GM12878 (cell line): ENCODE measurements at regions not wholly inside any gene's neighbourhood (a gene's known extent, or its start where the extent isn't known, plus 50 kb on each side); places are given as distances from the start of the nearest gene placed in this dataset.

ENCODE experiments used
- ATAC-seq: fragments of 200-7000 bp; cut with Tn5 transposase; 3 replicates; pipeline ENCODE4 v1.9.1; 2020; ENCODE audit warnings: mild to moderate bottlenecking, moderate library complexity
- BruUV-seq: library from RNA; stranded (reverse); fragments of 400-500 nt; replicated peaks from 2 replicates; lab custom pipeline; 2021; lab: Mats Ljungman, UMichigan
- CTCF ChIA-PET: fragments of 300-600 bp; sonication (Branson Sonifier 250); formaldehyde crosslinking; extraction: SDS; loops from one replicate; lab custom pipeline; 2021; ENCODE audit warnings: inconsistent platforms; lab: Yijun Ruan, JAX
- POLR2A ChIA-PET: fragments of 350-600 bp; formaldehyde crosslinking; extraction: SDS; loops from one replicate; lab custom pipeline; 2021; ENCODE audit warnings: inconsistent platforms; lab: Charles Lee
- RAD21 ChIA-PET: fragments of 300-600 bp; sonication (Branson Sonifier 250); formaldehyde crosslinking; loops from one replicate; lab custom pipeline; 2023; ENCODE audit warnings: antibody characterized with exemption; ENCODE audit not compliant: unreplicated experiment; lab: Charles Lee
- SMC1A ChIA-PET: fragments of 300-600 bp; sonication (Branson Sonifier 250); formaldehyde crosslinking; loops from one replicate; lab custom pipeline; 2023; ENCODE audit not compliant: unreplicated experiment, uncharacterized antibody; lab: Charles Lee
- DNase-seq: peaks from one replicate; pipeline ENCODE4 v3.0.0-alpha.2; 2011; ENCODE audit warnings: low read depth, low spot score
- FAIRE-seq: peaks from 3 replicates; lab custom pipeline; 2011; peaks lifted over from hg19 to GRCh38; lab: Jason Lieb, UNC
- H2AFZ ChIP-seq: 2 replicates; pipeline ENCODE4 v1.6.0; 2011; ENCODE audit warnings: low read depth, low read length, control low read depth; ENCODE audit not compliant: control insufficient read depth
- H3K27ac ChIP-seq: 2 replicates; pipeline ENCODE4 v1.5.1; 2011; ENCODE audit warnings: control low read depth; ENCODE audit not compliant: control insufficient read depth, insufficient read depth
- H3K27me3 ChIP-seq, 2 experiments: replicated peaks in 1 of 2; 2 replicates each; pipeline versions ENCODE4 v1.6.0 to v1.6.1; 2011; ENCODE audit warnings: low read length in 1 of 2; ENCODE audit not compliant: control insufficient read depth in 2 of 2, insufficient read depth in 2 of 2
- H3K36me3 ChIP-seq, 2 experiments: 2 replicates each; pipeline ENCODE4 v1.5.1; 2011; ENCODE audit warnings: low read length in 1 of 2; ENCODE audit not compliant: control insufficient read depth in 2 of 2, insufficient read depth in 2 of 2
- H3K4me1 ChIP-seq: 2 replicates; pipeline ENCODE4 v1.6.1; 2011; ENCODE audit warnings: mild to moderate bottlenecking, low read length, moderate library complexity, mixed read lengths; ENCODE audit not compliant: control insufficient read depth, insufficient read depth
- H3K4me2 ChIP-seq: 2 replicates; pipeline ENCODE4 v1.6.0; 2011; ENCODE audit warnings: control low read depth; ENCODE audit not compliant: control insufficient read depth, insufficient read depth
- H3K4me3 ChIP-seq: fragments of 200-600 bp; sonication (generic); 2 replicates; pipeline ENCODE4 v1.5.1; 2016
- H3K79me2 ChIP-seq: 2 replicates; pipeline ENCODE4 v1.6.0; 2011; ENCODE audit warnings: low read length; ENCODE audit not compliant: control insufficient read depth, insufficient read depth
- H3K9ac ChIP-seq: 2 replicates; pipeline ENCODE4 v1.8.0; 2011; ENCODE audit warnings: low read length, control low read depth, mixed read lengths; ENCODE audit not compliant: control insufficient read depth, insufficient read depth
- H3K9me3 ChIP-seq: replicated peaks from 3 replicates; pipeline ENCODE4 v1.5.1; 2011; ENCODE audit warnings: mild to moderate bottlenecking, low read length; ENCODE audit not compliant: control insufficient read depth, insufficient read depth
- H4K20me1 ChIP-seq: 2 replicates; pipeline ENCODE4 v1.6.0; 2011; ENCODE audit not compliant: control insufficient read depth, insufficient read depth
- ATF2 ChIP-seq: IDR thresholded peaks from 2 replicates; pipeline ENCODE4 v1.6.1; 2012; ENCODE audit warnings: low read length, inconsistent platforms
- BRCA1 ChIP-seq: IDR thresholded peaks from 2 replicates; pipeline ENCODE4 v1.6.1; 2011; ENCODE audit warnings: low read depth, low read length, improper control_type of control experiment
- HDAC6 ChIP-seq: fragments of 200-600 bp; sonication (generic); IDR thresholded peaks from one replicate; pipeline ENCODE4 v1.8.0; 2017; ENCODE audit warnings: antibody characterized with exemption; ENCODE audit not compliant: unreplicated experiment
- HSF1 ChIP-seq: fragments of 150-350 bp; IDR thresholded peaks from 2 replicates; pipeline ENCODE4 v1.6.1; 2014; ENCODE audit warnings: mild to moderate bottlenecking, low read depth, low read length
- MXI1 ChIP-seq: fragments of 150-350 bp; IDR thresholded peaks from 2 replicates; pipeline ENCODE4 v1.6.1; 2011; ENCODE audit warnings: low read depth, mild to moderate bottlenecking, inconsistent platforms, low read length, improper control_type of control experiment
- MYB ChIP-seq: fragments of 150-350 bp; IDR thresholded peaks from 2 replicates; pipeline ENCODE4 v1.6.1; 2014; ENCODE audit warnings: mild to moderate bottlenecking, low read depth, low read length, borderline replicate concordance
- RBBP5 ChIP-seq: fragments of 200-600 bp; sonication (generic); conservative IDR thresholded peaks from 2 replicates; pipeline ENCODE4 v1.6.1; 2016
- STAT3 ChIP-seq: IDR thresholded peaks from 2 replicates; pipeline ENCODE4 v1.6.1; 2011; ENCODE audit warnings: low read depth, low read length, improper control_type of control experiment
- ZNF274 ChIP-seq: IDR thresholded peaks from one replicate; pipeline ENCODE4 v1.8.0; 2011; ENCODE audit not compliant: insufficient read length, insufficient read depth
- WGBS: methylation state at CpG from one replicate; pipeline ENCODE4 v1.1.6; 2016; ENCODE audit warnings: low lambda C conversion rate; ENCODE audit not compliant: insufficient replicate concordance, insufficient coverage; ENCODE audit errors: missing lambda C conversion rate; 5-methylcytosine and 5-hydroxymethylcytosine counted together
- in situ Hi-C: fragments of 300-500 bp; cut with MboI; formaldehyde crosslinking; loops from 9 replicates; pipeline ENCODE4 v1.14.3; 2018; ENCODE audit warnings: mixed read lengths
- intact Hi-C: fragments of 100-400 bp; cut with micrococcal nuclease; formaldehyde crosslinking; loops from one replicate; pipeline ENCODE4 v1.14.2; 2022; ENCODE audit not compliant: unreplicated experiment

- Histone ChIP-seq H3K36me3 (no peaks in the 10 kb centered on the region), H3K9me3 (no peaks in the 10 kb centered on the region), H3K4me3 (no peak overlapping the region)
- ChIA-PET POLR2A (no interaction called here), SMC1A (no interaction called here)
- no peak for ATAC-seq
- intact Hi-C loops: no loop called here
- DNase-seq: no peak
- TF ChIP-seq BRCA1 (no peak), ATF2 (no peak), HDAC6 (no peak), HSF1 (no peak), MYB (no peak), RBBP5 (no peak), MXI1 (no peak), ZNF274 (no peak), STAT3 (no peak)
- TF ChIP-seq, all 136 proteins: peak for 0
- Histone ChIP-seq H3K4me2 (no peak overlapping the region), H3K27me3 (no peaks in the 10 kb centered on the region), H3K4me1 (no peaks in the 10 kb centered on the region), H4K20me1 (no peaks in the 10 kb centered on the region), H2AFZ (no peak overlapping the region), H3K27ac (no peak overlapping the region), H3K9ac (no peak overlapping the region), H3K79me2 (no peaks in the 10 kb centered on the region)
- BruUV-seq: no TSS peak
- in situ Hi-C loops: no loop called here
- FAIRE-seq: no peak
- 17% methylated on average over 2 of the region's 2 CpGs for WGBS
- RAD21 ChIA-PET: interaction anchor here (0.7 kb wide), 1 partner anchor 687 kb away, joined by 3 read pairs; no protein-coding TSS in a partner anchor
- CTCF ChIA-PET: interaction anchor here (1.3 kb wide), 1 partner anchor 28 kb away, joined by 3 read pairs; no protein-coding TSS in a partner anchor
Measured at GRCh38 chr12:76270657-76271358, 77.4 kb downstream of the BBS10 start.
